ENCODE measurements at regions not wholly inside any gene's neighbourhood (a gene's known extent, or its start where the extent isn't known, plus 50 kb on each side); places are given as distances from the start of the nearest gene placed in this dataset.

GRCh38 chr22:27378311-27378800, 423.2 kb downstream of the MN1 start:
- no peak for DNase-seq

- no peak for DNase-seq
These were observed 422.6 kb downstream of the MN1 start for GRCh38 chr22:27378995-27379394.

GRCh38 chr22:27380855-27381254, 420.7 kb downstream of the MN1 start:
- DNase-seq: no peak

GRCh38 chr22:27381552-27381951, 420.0 kb downstream of the MN1 start:
- DNase-seq: no peak

- DNase-seq: no peak
These were observed 419.4 kb downstream of the MN1 start for GRCh38 chr22:27381960-27382742.

GRCh38 chr22:27382947-27383346, 418.6 kb downstream of the MN1 start:
- no peak for DNase-seq

- no peak for DNase-seq
These were observed 417.7 kb downstream of the MN1 start for GRCh38 chr22:27383896-27384295.

- no peak for DNase-seq
These were observed 416.1 kb downstream of the MN1 start for GRCh38 chr22:27385261-27385998.

GRCh38 chr22:27386186-27386585, 415.4 kb downstream of the MN1 start:
- no peak for DNase-seq

GRCh38 chr22:27387561-27387960, 414.0 kb downstream of the MN1 start:
- no peak for DNase-seq

- DNase-seq: no peak
These were observed 413.4 kb downstream of the MN1 start for GRCh38 chr22:27388090-27388600.

GRCh38 chr22:27389727-27390075, 411.9 kb downstream of the MN1 start:
- no peak for DNase-seq

- peak; percentile 62 for DNase-seq
These were observed 410.3 kb downstream of the MN1 start for GRCh38 chr22:27391092-27391770.

- no peak for DNase-seq
These were observed 408.2 kb downstream of the MN1 start for GRCh38 chr22:27393371-27393770.

GRCh38 chr22:27394806-27395404, 406.7 kb downstream of the MN1 start:
- no peak for DNase-seq

GRCh38 chr22:27397036-27397953, 404.3 kb downstream of the MN1 start:
- DNase-seq: no peak

GRCh38 chr22:27397954-27398342, 403.6 kb downstream of the MN1 start:
- no peak for DNase-seq

GRCh38 chr22:27399161-27399560, 402.4 kb downstream of the MN1 start:
- DNase-seq: peak; percentile 29

GRCh38 chr22:27400811-27401210, 400.7 kb downstream of the MN1 start:
- DNase-seq: no peak

- no peak for DNase-seq
These were observed 400.2 kb downstream of the MN1 start for GRCh38 chr22:27401321-27401720.

- DNase-seq: no peak
These were observed 397.1 kb downstream of the MN1 start for GRCh38 chr22:27404441-27404840.

Data from femur (tissue), 1 donor.